Lung (tissue), 11 donors: ENCODE measurements at regions not wholly inside any gene's neighbourhood (a gene's known extent, or its start where the extent isn't known, plus 50 kb on each side); places are given as distances from the start of the nearest gene placed in this dataset.

ENCODE experiments used
- ATAC-seq: fragments of 200-7000 bp; cut with Tn5 transposase; one replicate; pipeline ENCODE4 v1.9.1; 2020; ENCODE audit warnings: moderate number of reproducible peaks; ENCODE audit not compliant: insufficient read depth, low FRiP score
- DNase-seq, 3 donors: peaks; one replicate each; pipeline ENCODE4 v3.0.0-alpha.2; 2013 to 2017
- H3K27ac ChIP-seq, 2 donors: one replicate each; pipeline ENCODE4 v1.5.1; 2013; ENCODE audit warnings: mild to moderate bottlenecking in 2 of 2, moderate library complexity in 2 of 2, control low read depth in 1 of 2, inconsistent platforms in 1 of 2, low read depth in 1 of 2, low read length in 1 of 2
- H3K27me3 ChIP-seq, 3 donors: one replicate each; pipeline ENCODE4 v1.5.1; 2013; ENCODE audit warnings: low read length in 2 of 3; ENCODE audit not compliant: control insufficient read depth in 3 of 3, insufficient read depth in 3 of 3
- H3K36me3 ChIP-seq, 4 donors: one replicate each; pipeline ENCODE4 v1.5.1; 2013; ENCODE audit warnings: low read length in 4 of 4, mild to moderate bottlenecking in 1 of 4, moderate library complexity in 1 of 4; ENCODE audit not compliant: control insufficient read depth in 4 of 4, insufficient read depth in 4 of 4
- H3K4me1 ChIP-seq, 5 donors: one replicate each; pipeline ENCODE4 v1.5.1; 2013; ENCODE audit warnings: low read length in 5 of 5, mild to moderate bottlenecking in 2 of 5, moderate library complexity in 1 of 5; ENCODE audit not compliant: control insufficient read depth in 5 of 5, insufficient read depth in 5 of 5
- H3K4me3 ChIP-seq: one replicate; pipeline ENCODE4 v1.5.1; 2013; ENCODE audit warnings: mild to moderate bottlenecking, control low read depth, moderate library complexity
- H3K9ac ChIP-seq, 2 donors: one replicate each; pipeline ENCODE4 v1.5.1; 2013; ENCODE audit warnings: low read length in 2 of 2, control low read depth in 1 of 2; ENCODE audit not compliant: insufficient read depth in 1 of 2
- H3K9me3 ChIP-seq, 4 donors: one replicate each; pipeline ENCODE4 v1.5.1; 2013; ENCODE audit warnings: low read length in 3 of 4, mild to moderate bottlenecking in 1 of 4, moderate library complexity in 1 of 4; ENCODE audit not compliant: control insufficient read depth in 4 of 4, insufficient read depth in 3 of 4
- CTCF ChIP-seq: IDR thresholded peaks from 2 replicates; pipeline ENCODE4 v1.5.1; 2012; ENCODE audit warnings: mild to moderate bottlenecking; ENCODE audit errors: control extremely low read depth, extremely low read depth
- WGBS, 2 donors: extraction: QIAGEN DNeasy Blood & Tissue Kit; methylation state at CpG; one replicate each; pipeline ENCODE4 v1.1.7; 2013; 5-methylcytosine and 5-hydroxymethylcytosine counted together
- donor health status: control.
- donor health status: control.
- donor health status: Bipolar disorder and iron deficiency.
- donor health status: healthy.
- donor health status: DM: yes; HTN: yes; CAD: no.

DNA sequence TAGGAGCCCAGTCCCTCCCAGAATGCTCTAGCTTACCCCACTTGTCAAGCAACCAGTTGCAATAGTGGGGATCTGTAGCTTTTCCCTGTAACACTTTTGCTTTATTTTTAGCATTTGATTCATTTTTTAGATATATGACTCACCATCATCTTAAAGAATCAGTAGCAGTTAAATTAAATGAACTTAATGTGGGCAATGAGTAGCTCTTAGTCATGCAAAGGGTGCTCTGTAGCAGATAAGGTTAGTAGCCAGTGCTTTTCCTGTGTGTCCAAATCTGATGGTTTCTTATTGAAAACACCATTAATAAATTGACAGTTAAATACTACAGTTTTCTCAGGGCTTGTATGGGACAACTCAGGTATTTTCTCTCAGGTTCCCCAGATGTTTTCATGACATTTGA lies 311.8 kb downstream of the RERGL start:
- DNase-seq (no peak), ATAC-seq (no peak)
- no peak for TF ChIP-seq CTCF
- H3K9me3 ChIP-seq = no peaks in the 10 kb centered on the region
- H3K4me3 ChIP-seq = no peak overlapping the region
- H3K27ac ChIP-seq = no peak overlapping the region
- no peaks in the 10 kb centered on the region for H3K4me1 ChIP-seq
- H3K36me3 ChIP-seq = no peaks in the 10 kb centered on the region
- no peak overlapping the region for H3K9ac ChIP-seq
- H3K27me3 ChIP-seq = no peaks in the 10 kb centered on the region

DNA sequence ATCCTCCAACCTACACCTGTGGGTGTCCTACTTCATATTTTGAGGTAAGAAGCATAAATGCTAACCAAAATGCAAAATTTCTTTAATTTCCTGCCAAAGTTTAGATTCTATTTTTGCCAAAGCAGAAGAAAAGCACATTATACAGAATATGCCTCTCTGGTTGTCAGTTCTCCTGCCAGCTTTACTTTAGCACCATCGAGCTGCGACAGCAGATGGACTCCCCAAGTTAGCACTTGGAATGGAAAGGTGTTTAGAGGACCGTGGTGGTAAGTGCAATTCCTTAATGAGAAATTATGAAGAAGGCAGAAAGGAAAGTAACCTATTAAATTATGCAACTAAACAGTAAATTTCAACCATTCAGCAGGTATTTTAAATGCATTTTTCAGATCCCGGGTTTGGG lies 326.6 kb downstream of the RERGL start:
- Histone ChIP-seq H3K9ac (no peak overlapping the region), H3K36me3 (no peaks in the 10 kb centered on the region), H3K9me3 (peaks cover 0 to 8% (median 1%) of the 10 kb centered on the region in 4 donors), H3K4me1 (no peaks in the 10 kb centered on the region), H3K4me3 (no peak overlapping the region), H3K27ac (no peak overlapping the region), H3K27me3 (no peaks in the 10 kb centered on the region)
- ATAC-seq (no peak), DNase-seq (no peak)
- TF ChIP-seq CTCF = no peak
- WGBS, 2 donors = 91 to 93% methylated on average over 4 of the region's 4 CpGs

- TF ChIP-seq CTCF = no peak
- Histone ChIP-seq H3K9me3 (peaks cover 0 to 8% (median 2%) of the 10 kb centered on the region in 4 donors), H3K4me3 (no peak overlapping the region), H3K4me1 (no peaks in the 10 kb centered on the region), H3K9ac (no peak overlapping the region), H3K36me3 (no peaks in the 10 kb centered on the region), H3K27ac (no peak overlapping the region), H3K27me3 (no peaks in the 10 kb centered on the region)
- DNase-seq (no peak), ATAC-seq (no peak)
- 88 to 91% methylated on average over 8 of the region's 8 CpGs for WGBS, 2 donors
These were observed 330.0 kb downstream of the RERGL start for GRCh38 chr12:17759982-17760381.
